NCI-H2029 (cell line): ENCODE measurements at regions not wholly inside any gene's neighbourhood (a gene's known extent, or its start where the extent isn't known, plus 50 kb on each side); places are given as distances from the start of the nearest gene placed in this dataset.

ENCODE experiments used
- DNase-seq: peaks from one replicate; lab custom pipeline; 2025; lab: John Stamatoyannopoulos, UW

GRCh38 chr9:80131627-80132026 lies 559.9 kb downstream of the TLE4 start:
- DNase-seq = no peak

- no peak for DNase-seq
Measured at GRCh38 chr9:80127920-80128319, 556.2 kb downstream of the TLE4 start.

GRCh38 chr9:80125731-80126264 lies 554.0 kb downstream of the TLE4 start:
- DNase-seq = no peak

GRCh38 chr9:80117031-80117430 lies 545.3 kb downstream of the TLE4 start:
- DNase-seq = no peak

- no peak for DNase-seq
Measured at GRCh38 chr9:80114241-80114640, 542.5 kb downstream of the TLE4 start.

- no peak for DNase-seq
Measured at GRCh38 chr9:80107931-80108660, 536.3 kb downstream of the TLE4 start.

GRCh38 chr9:80097476-80097875 lies 525.7 kb downstream of the TLE4 start:
- DNase-seq = no peak

- no peak for DNase-seq
Measured at GRCh38 chr9:80094176-80094771, 522.5 kb downstream of the TLE4 start.

- DNase-seq = no peak
Measured at GRCh38 chr9:80093695-80094094, 521.9 kb downstream of the TLE4 start.

- no peak for DNase-seq
Measured at GRCh38 chr9:80091526-80091925, 519.8 kb downstream of the TLE4 start.

- DNase-seq = no peak
Measured at GRCh38 chr9:80090317-80090716, 518.6 kb downstream of the TLE4 start.

GRCh38 chr9:80086822-80087345 lies 515.1 kb downstream of the TLE4 start:
- no peak for DNase-seq

- DNase-seq = no peak
Measured at GRCh38 chr9:80086386-80086785, 514.6 kb downstream of the TLE4 start.

- no peak for DNase-seq
Measured at GRCh38 chr9:80085668-80086067, 513.9 kb downstream of the TLE4 start.

- DNase-seq = no peak
Measured at GRCh38 chr9:80082213-80082612, 510.4 kb downstream of the TLE4 start.

GRCh38 chr9:80078826-80079225 lies 507.1 kb downstream of the TLE4 start:
- no peak for DNase-seq

GRCh38 chr9:80077059-80077458 lies 505.3 kb downstream of the TLE4 start:
- DNase-seq = no peak

- no peak for DNase-seq
Measured at GRCh38 chr9:80076162-80076561, 504.4 kb downstream of the TLE4 start.

GRCh38 chr9:80074439-80074838 lies 502.7 kb downstream of the TLE4 start:
- DNase-seq = no peak

- DNase-seq = no peak
Measured at GRCh38 chr9:80072451-80072850, 500.7 kb downstream of the TLE4 start.

GRCh38 chr9:80070071-80070742 lies 498.4 kb downstream of the TLE4 start:
- no peak for DNase-seq

- DNase-seq = no peak
Measured at GRCh38 chr9:80066931-80067330, 495.2 kb downstream of the TLE4 start.

- DNase-seq = no peak
Measured at GRCh38 chr9:80062567-80062966, 490.8 kb downstream of the TLE4 start.
